MM.1S (cell line): ENCODE measurements at regions not wholly inside any gene's neighbourhood (a gene's known extent, or its start where the extent isn't known, plus 50 kb on each side); places are given as distances from the start of the nearest gene placed in this dataset.

Experiments
- DNase-seq: peaks from one replicate; pipeline ENCODE4 v3.0.0-alpha.2; 2015
- H2AFZ ChIP-seq: fragments of 300-600 bp; sonication (generic); 2 replicates; pipeline ENCODE4 v1.6.0; 2016; ENCODE audit warnings: antibody characterized with exemption, low read length
- H3F3A ChIP-seq: fragments of 300-600 bp; sonication (generic); 2 replicates; pipeline ENCODE4 v1.6.1; 2016; ENCODE audit warnings: mild to moderate bottlenecking, antibody characterized with exemption, low read length, moderate library complexity, mixed read lengths; ENCODE audit not compliant: insufficient read depth
- H3K27ac ChIP-seq: fragments of 300-600 bp; sonication (generic); 2 replicates; pipeline ENCODE4 v1.5.1; 2016; ENCODE audit warnings: mild to moderate bottlenecking, low read length
- H3K27me3 ChIP-seq: fragments of 300-600 bp; sonication (generic); replicated peaks from 2 replicates; pipeline ENCODE4 v1.6.0; 2016; ENCODE audit warnings: low read length; ENCODE audit not compliant: insufficient read depth
- H3K36me3 ChIP-seq: fragments of 300-600 bp; sonication (generic); replicated peaks from 2 replicates; pipeline ENCODE4 v1.6.1; 2016; ENCODE audit warnings: mild to moderate bottlenecking, low read length, mixed read lengths; ENCODE audit not compliant: insufficient read depth
- H3K4me1 ChIP-seq: fragments of 300-600 bp; sonication (generic); 2 replicates; pipeline ENCODE4 v1.6.1; 2016; ENCODE audit warnings: low read length, mixed read lengths
- H3K4me2 ChIP-seq: fragments of 300-600 bp; sonication (generic); 2 replicates; pipeline ENCODE4 v1.6.0; 2016; ENCODE audit warnings: low read depth, low read length
- H3K4me3 ChIP-seq: fragments of 300-600 bp; sonication (generic); 2 replicates; pipeline ENCODE4 v1.5.1; 2016; ENCODE audit warnings: low read length, mixed read lengths
- H3K79me2 ChIP-seq: fragments of 300-600 bp; sonication (generic); 2 replicates; pipeline ENCODE4 v1.6.1; 2016; ENCODE audit warnings: mixed run types, low read length, mixed read lengths
- H3K9ac ChIP-seq: fragments of 300-600 bp; sonication (generic); 2 replicates; pipeline ENCODE4 v1.6.1; 2016; ENCODE audit warnings: low read length, mixed read lengths
- H3K9me2 ChIP-seq: fragments of 300-600 bp; sonication (generic); replicated peaks from 2 replicates; pipeline ENCODE4 v1.6.1; 2016; ENCODE audit warnings: mild to moderate bottlenecking, low read length, mixed read lengths; ENCODE audit not compliant: insufficient read depth
- H3K9me3 ChIP-seq: fragments of 300-600 bp; sonication (generic); replicated peaks from 2 replicates; pipeline ENCODE4 v1.6.1; 2016; ENCODE audit warnings: mild to moderate bottlenecking, low read length, mixed read lengths; ENCODE audit not compliant: insufficient read depth
- H4K20me1 ChIP-seq: fragments of 300-600 bp; sonication (generic); 2 replicates; pipeline ENCODE4 v1.6.1; 2016; ENCODE audit warnings: mild to moderate bottlenecking, low read length, moderate library complexity, mixed read lengths; ENCODE audit not compliant: insufficient read depth
- CTCF ChIP-seq: fragments of 300-600 bp; sonication (generic); IDR thresholded peaks from 2 replicates; pipeline ENCODE4 v1.5.1; 2016; ENCODE audit warnings: antibody characterized with exemption, low read length, mixed read lengths
- EZH2 ChIP-seq: fragments of 300-600 bp; sonication (generic); optimal IDR thresholded peaks from 2 replicates; pipeline ENCODE3; 2017; ENCODE audit warnings: low read depth, mild to moderate bottlenecking, antibody characterized with exemption, low read length, mixed read lengths
- EZH2phosphoT487 ChIP-seq: fragments of 300-600 bp; sonication (generic); IDR thresholded peaks from 2 replicates; pipeline ENCODE4 v1.6.1; 2018; ENCODE audit warnings: antibody characterized with exemption, low read length

- no peaks in the 10 kb centered on the region for H3F3A ChIP-seq
- no peaks in the 10 kb centered on the region for H3K27me3 ChIP-seq
- H3K4me3 ChIP-seq = no peak overlapping the region
- DNase-seq = no peak
- H3K9me3 ChIP-seq = no peaks in the 10 kb centered on the region
- no peak overlapping the region for H2AFZ ChIP-seq
- H3K36me3 ChIP-seq = no peaks in the 10 kb centered on the region
- no peaks in the 10 kb centered on the region for H4K20me1 ChIP-seq
- H3K9ac ChIP-seq = no peak overlapping the region
- no peaks in the 10 kb centered on the region for H3K4me1 ChIP-seq
- H3K79me2 ChIP-seq = no peaks in the 10 kb centered on the region
- H3K4me2 ChIP-seq = no peak overlapping the region
- H3K27ac ChIP-seq = no peak overlapping the region
- TF ChIP-seq CTCF (no peak), EZH2 (no peak), EZH2phosphoT487 (no peak)
- no peaks in the 10 kb centered on the region for H3K9me2 ChIP-seq
Measured at GRCh38 chr5:145437627-145438026, 397.5 kb downstream of the PRELID2 start.

GRCh38 chr5:145433077-145433476, 402.1 kb downstream of the PRELID2 start:
- no peaks in the 10 kb centered on the region for H3K27me3 ChIP-seq
- H3K4me3 ChIP-seq = no peak overlapping the region
- no peaks in the 10 kb centered on the region for H3K9me2 ChIP-seq
- no peak overlapping the region for H3K27ac ChIP-seq
- no peaks in the 10 kb centered on the region for H3K79me2 ChIP-seq
- peaks cover 9% of the 10 kb centered on the region; the same call in 1 of the 2 replicates for H3F3A ChIP-seq
- H3K4me1 ChIP-seq = peaks cover 19% of the 10 kb centered on the region
- H2AFZ ChIP-seq = no peak overlapping the region
- H4K20me1 ChIP-seq = no peaks in the 10 kb centered on the region
- no peak for DNase-seq
- H3K36me3 ChIP-seq = no peaks in the 10 kb centered on the region
- no peak overlapping the region for H3K9ac ChIP-seq
- H3K4me2 ChIP-seq = no peak overlapping the region
- no peak for TF ChIP-seq EZH2phosphoT487
- TF ChIP-seq EZH2 = no peak
- no peak for TF ChIP-seq CTCF
- H3K9me3 ChIP-seq = no peaks in the 10 kb centered on the region

- no peaks in the 10 kb centered on the region for H4K20me1 ChIP-seq
- H3K9ac ChIP-seq = no peak overlapping the region
- H3K27me3 ChIP-seq = no peaks in the 10 kb centered on the region
- H3K9me3 ChIP-seq = no peaks in the 10 kb centered on the region
- H3K9me2 ChIP-seq = no peaks in the 10 kb centered on the region
- H3K4me3 ChIP-seq = no peak overlapping the region
- peak overlapping the region; percentile 11; the same call in 1 of the 2 replicates for H3K27ac ChIP-seq
- no peaks in the 10 kb centered on the region for H3K79me2 ChIP-seq
- peaks cover 19% of the 10 kb centered on the region for H3K4me1 ChIP-seq
- peak; percentile 93 for DNase-seq
- TF ChIP-seq EZH2phosphoT487 (no peak), CTCF (no peak), EZH2 (no peak)
- H3F3A ChIP-seq = peaks cover 9% of the 10 kb centered on the region; the same call in 1 of the 2 replicates
- H3K4me2 ChIP-seq = peak overlapping the region; percentile 40
- no peaks in the 10 kb centered on the region for H3K36me3 ChIP-seq
- H2AFZ ChIP-seq = no peak overlapping the region
Measured at GRCh38 chr5:145429170-145429569, 406.0 kb downstream of the PRELID2 start.
